Fibroblast of the aortic adventitia (primary cell): ENCODE measurements at regions not wholly inside any gene's neighbourhood (a gene's known extent, or its start where the extent isn't known, plus 50 kb on each side); places are given as distances from the start of the nearest gene placed in this dataset.

Experiments
- DNase-seq: peaks from one replicate; pipeline ENCODE4 v3.0.0-alpha.2; 2010; ENCODE audit warnings: low read depth
- H3K4me3 ChIP-seq: 2 replicates; pipeline ENCODE4 v1.5.1; 2011; ENCODE audit warnings: low read depth, mild to moderate bottlenecking, control low read depth, low read length, moderate library complexity
- CTCF ChIP-seq: IDR thresholded peaks from 2 replicates; pipeline ENCODE4 v1.5.1; 2011; ENCODE audit warnings: mild to moderate bottlenecking, low read length, control low read depth, inconsistent platforms; ENCODE audit not compliant: insufficient read depth

- H3K4me3 ChIP-seq = no peak overlapping the region
- peak; percentile 37 for DNase-seq
- TF ChIP-seq CTCF = no peak
Measured at GRCh38 chr17:69763503-69763902, 311.5 kb upstream of the KCNJ16 start.

GRCh38 chr17:69764146-69764545, 310.9 kb upstream of the KCNJ16 start:
- peak; percentile 44 for DNase-seq
- TF ChIP-seq CTCF = no peak
- H3K4me3 ChIP-seq = no peak overlapping the region

DNA sequence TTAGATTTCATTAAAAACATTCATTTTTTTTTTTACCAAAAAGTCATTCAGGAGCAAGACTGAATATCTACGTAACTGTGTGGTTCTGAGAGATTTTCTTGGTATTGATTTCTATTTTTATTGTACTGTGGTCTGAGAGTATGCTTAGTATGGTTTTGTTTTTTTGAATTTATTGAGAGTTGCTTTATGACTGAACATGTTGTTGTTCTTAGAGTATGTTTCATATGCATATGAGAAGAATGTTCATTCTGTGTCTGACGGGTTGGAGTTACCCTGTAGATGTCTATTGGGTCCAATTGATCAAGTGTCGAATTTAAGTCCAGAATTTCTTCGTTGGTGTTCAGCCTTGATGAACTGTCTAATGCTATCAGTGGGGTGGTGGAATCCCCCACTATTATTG, 306.0 kb upstream of the KCNJ16 start:
- H3K4me3 ChIP-seq = no peak overlapping the region
- no peak for TF ChIP-seq CTCF
- no peak for DNase-seq

- DNase-seq = peak; percentile 30
- no peak for TF ChIP-seq CTCF
Measured at GRCh38 chr17:69773081-69773480, 301.9 kb upstream of the KCNJ16 start.

GRCh38 chr17:69779378-69780214, 295.4 kb upstream of the KCNJ16 start:
- no peak for TF ChIP-seq CTCF
- peak; percentile 53 for DNase-seq
- H3K4me3 ChIP-seq = no peak overlapping the region

More at GRCh38 chr17:69773081-69773480, 301.9 kb upstream of the KCNJ16 start:
- H3K4me3 ChIP-seq = no peak overlapping the region

DNA sequence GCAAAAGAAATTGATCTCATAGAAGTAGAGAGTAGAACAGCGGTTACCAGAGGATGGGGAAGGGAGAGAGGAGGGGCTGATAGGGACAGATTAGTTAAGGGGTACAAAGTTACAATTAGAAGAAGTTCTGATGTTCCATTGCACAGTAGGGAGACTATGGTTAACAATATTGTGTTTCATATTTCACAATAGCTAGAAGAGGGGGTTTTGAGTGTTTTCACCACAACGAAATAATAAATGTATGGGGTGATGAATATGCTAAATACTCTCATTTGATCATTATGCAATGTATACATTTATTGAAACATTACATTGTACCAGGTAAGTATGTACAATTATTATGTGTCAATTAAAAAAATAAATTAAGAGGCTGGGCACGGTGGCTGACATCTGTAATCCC, 291.2 kb upstream of the KCNJ16 start:
- no peak for DNase-seq
- TF ChIP-seq CTCF = no peak

DNA sequence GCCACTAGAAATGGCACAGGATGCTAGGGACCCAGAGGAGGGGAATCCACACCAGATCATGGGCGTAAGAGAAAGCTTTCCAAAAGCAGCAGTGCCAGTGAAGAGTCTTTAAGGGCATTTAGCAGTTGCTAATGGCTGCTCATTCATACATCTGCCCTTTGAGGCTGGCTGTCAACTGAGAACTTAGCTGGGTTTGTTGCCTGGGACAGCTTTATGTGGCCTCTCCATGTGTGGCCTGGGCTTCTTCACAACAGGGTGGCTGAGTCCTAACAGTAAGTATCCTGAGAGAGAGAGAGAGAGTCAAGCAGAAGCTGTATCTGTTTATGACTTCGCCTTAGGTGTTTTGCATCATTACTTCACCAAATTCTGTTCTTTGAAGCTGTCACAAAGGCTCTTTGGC, 286.1 kb upstream of the KCNJ16 start:
- DNase-seq = no peak
- no peak for TF ChIP-seq CTCF
- no peak overlapping the region for H3K4me3 ChIP-seq

More for the DNA sequence above, 291.2 kb upstream of the KCNJ16 start:
- no peak overlapping the region for H3K4me3 ChIP-seq
